Parathyroid adenoma (tissue), 2 donors: ENCODE measurements at regions not wholly inside any gene's neighbourhood (a gene's known extent, or its start where the extent isn't known, plus 50 kb on each side); places are given as distances from the start of the nearest gene placed in this dataset.
"Not testable (repeated sequence)": the region's sequence is repeated elsewhere in the genome, so short reads cannot be mapped to it uniquely, and the experiment has no call there.

Source experiments
- H2AFZ ChIP-seq: fragments of 300-600 bp; sonication (generic); one replicate; pipeline ENCODE4 v1.7.0; 2017; ENCODE audit warnings: antibody characterized with exemption, mild to moderate bottlenecking
- H3K27ac ChIP-seq: fragments of 300-600 bp; sonication (generic); one replicate; pipeline ENCODE4 v1.7.0; 2017
- H3K27me3 ChIP-seq: fragments of 300-600 bp; sonication (generic); one replicate; pipeline ENCODE4 v1.7.0; 2017; ENCODE audit warnings: low read length; ENCODE audit not compliant: control insufficient read depth, insufficient read depth
- H3K36me3 ChIP-seq: fragments of 300-600 bp; sonication (generic); one replicate; pipeline ENCODE4 v1.7.0; 2017; ENCODE audit warnings: low read length; ENCODE audit not compliant: control insufficient read depth, insufficient read depth
- H3K4me1 ChIP-seq: fragments of 300-600 bp; sonication (generic); one replicate; pipeline ENCODE4 v1.7.0; 2017; ENCODE audit warnings: control low read depth
- H3K4me2 ChIP-seq: fragments of 300-600 bp; sonication (generic); one replicate; pipeline ENCODE4 v1.7.0; 2017; ENCODE audit warnings: low read length
- H3K4me3 ChIP-seq: fragments of 300-600 bp; sonication (generic); one replicate; pipeline ENCODE4 v1.7.0; 2017; ENCODE audit warnings: low read depth, low read length
- H3K79me2 ChIP-seq: fragments of 300-600 bp; sonication (generic); one replicate; pipeline ENCODE4 v1.7.0; 2017; ENCODE audit warnings: control low read depth
- H3K9ac ChIP-seq: fragments of 300-600 bp; sonication (generic); one replicate; pipeline ENCODE4 v1.7.0; 2017; ENCODE audit warnings: mild to moderate bottlenecking
- H3K9me3 ChIP-seq: fragments of 300-600 bp; sonication (generic); one replicate; pipeline ENCODE4 v1.7.0; 2017; ENCODE audit warnings: low read length; ENCODE audit not compliant: control insufficient read depth
- TF ChIP-seq, protein P1 (sequence below): fragments of 300-600 bp; sonication (generic); IDR thresholded peaks from one replicate; pipeline ENCODE4 v1.7.0; 2017; ENCODE audit warnings: antibody characterized with exemption, mild to moderate bottlenecking
- donor health status: primary hyperparathyroidism.

- Histone ChIP-seq H3K27ac (no peak overlapping the region), H2AFZ (no peak overlapping the region), H3K9me3 (no peaks in the 10 kb centered on the region), H3K4me2 (no peak overlapping the region), H3K4me3 (no peak overlapping the region), H3K36me3 (no peaks in the 10 kb centered on the region), H3K79me2 (no peaks in the 10 kb centered on the region), H3K4me1 (no peaks in the 10 kb centered on the region), H3K27me3 (no peaks in the 10 kb centered on the region), H3K9ac (no peak overlapping the region)
- TF ChIP-seq, protein P1, sequence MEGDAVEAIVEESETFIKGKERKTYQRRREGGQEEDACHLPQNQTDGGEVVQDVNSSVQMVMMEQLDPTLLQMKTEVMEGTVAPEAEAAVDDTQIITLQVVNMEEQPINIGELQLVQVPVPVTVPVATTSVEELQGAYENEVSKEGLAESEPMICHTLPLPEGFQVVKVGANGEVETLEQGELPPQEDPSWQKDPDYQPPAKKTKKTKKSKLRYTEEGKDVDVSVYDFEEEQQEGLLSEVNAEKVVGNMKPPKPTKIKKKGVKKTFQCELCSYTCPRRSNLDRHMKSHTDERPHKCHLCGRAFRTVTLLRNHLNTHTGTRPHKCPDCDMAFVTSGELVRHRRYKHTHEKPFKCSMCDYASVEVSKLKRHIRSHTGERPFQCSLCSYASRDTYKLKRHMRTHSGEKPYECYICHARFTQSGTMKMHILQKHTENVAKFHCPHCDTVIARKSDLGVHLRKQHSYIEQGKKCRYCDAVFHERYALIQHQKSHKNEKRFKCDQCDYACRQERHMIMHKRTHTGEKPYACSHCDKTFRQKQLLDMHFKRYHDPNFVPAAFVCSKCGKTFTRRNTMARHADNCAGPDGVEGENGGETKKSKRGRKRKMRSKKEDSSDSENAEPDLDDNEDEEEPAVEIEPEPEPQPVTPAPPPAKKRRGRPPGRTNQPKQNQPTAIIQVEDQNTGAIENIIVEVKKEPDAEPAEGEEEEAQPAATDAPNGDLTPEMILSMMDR: no peak
Measured at GRCh38 chr18:8525692-8526091, 83.5 kb upstream of the RAB12 start.

DNA sequence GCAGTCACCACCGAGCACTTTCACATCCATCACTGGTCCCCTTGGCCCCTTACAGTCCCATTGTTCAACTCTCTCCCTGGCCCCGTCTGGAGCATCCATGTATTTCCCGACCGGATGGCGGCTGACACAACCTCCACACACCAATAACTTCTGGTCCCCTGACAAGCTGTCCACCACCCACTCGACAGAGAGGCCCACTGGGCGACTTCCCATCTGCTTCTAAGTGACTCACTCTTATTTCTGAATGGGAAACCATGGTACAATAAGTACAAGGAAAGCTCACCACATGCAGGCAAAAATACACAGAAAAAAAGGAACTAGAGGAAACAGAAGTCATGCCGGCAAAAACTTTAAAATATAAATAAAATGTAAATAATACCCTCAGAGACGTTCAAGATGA lies 82.9 kb upstream of the RAB12 start:
- Histone ChIP-seq H3K4me3 (no peak overlapping the region), H3K4me1 (no peaks in the 10 kb centered on the region), H3K27ac (no peak overlapping the region), H3K9ac (no peak overlapping the region), H3K79me2 (no peaks in the 10 kb centered on the region), H3K36me3 (no peaks in the 10 kb centered on the region), H3K4me2 (no peak overlapping the region), H3K9me3 (peaks cover under 1% of the 10 kb centered on the region), H3K27me3 (no peaks in the 10 kb centered on the region), H2AFZ (no peak overlapping the region)
- TF ChIP-seq, protein P1: no peak

GRCh38 chr18:8529609-8530008 lies 79.6 kb upstream of the RAB12 start:
- peaks cover 6% of the 10 kb centered on the region for H3K9me3 ChIP-seq
- H3K4me3 ChIP-seq: no peak overlapping the region
- no peaks in the 10 kb centered on the region for H3K4me1 ChIP-seq
- H3K9ac ChIP-seq: no peak overlapping the region
- H2AFZ ChIP-seq: no peak overlapping the region
- no peaks in the 10 kb centered on the region for H3K36me3 ChIP-seq
- H3K27me3 ChIP-seq: no peaks in the 10 kb centered on the region
- TF ChIP-seq, protein P1: no peak
- no peak overlapping the region for H3K4me2 ChIP-seq
- H3K27ac ChIP-seq: no peak overlapping the region
- H3K79me2 ChIP-seq: no peaks in the 10 kb centered on the region

DNA sequence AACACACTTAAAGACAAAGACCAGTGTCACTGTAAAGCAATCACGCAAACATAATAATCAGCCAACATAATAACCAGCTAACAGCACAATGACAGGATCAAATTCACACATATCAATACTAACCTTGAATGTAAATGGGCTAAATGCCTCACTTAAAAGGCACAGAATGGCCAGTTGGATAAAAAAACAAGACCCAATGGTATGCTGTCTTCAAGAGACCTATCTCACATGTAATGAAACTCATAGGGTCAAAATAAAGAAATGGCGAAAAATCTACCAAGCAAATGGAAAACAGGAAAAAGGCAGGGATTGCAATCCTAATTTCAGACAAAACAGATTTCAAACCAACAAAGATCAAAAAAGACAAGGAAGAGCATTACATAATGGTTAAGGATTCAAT lies 78.2 kb upstream of the RAB12 start:
- H3K79me2 ChIP-seq, H3K9ac ChIP-seq, H3K4me2 ChIP-seq, H2AFZ ChIP-seq, H3K4me3 ChIP-seq, H3K4me1 ChIP-seq, H3K9me3 ChIP-seq, H3K27ac ChIP-seq, H3K27me3 ChIP-seq, H3K36me3 ChIP-seq: not testable (repeated sequence)

GRCh38 chr18:8536231-8536630 lies 73.0 kb upstream of the RAB12 start:
- Histone ChIP-seq H3K36me3 (no peaks in the 10 kb centered on the region), H3K27ac (no peak overlapping the region), H3K9ac (no peak overlapping the region), H2AFZ (no peak overlapping the region), H3K79me2 (no peaks in the 10 kb centered on the region), H3K9me3 (peaks cover 6% of the 10 kb centered on the region), H3K27me3 (no peaks in the 10 kb centered on the region), H3K4me2 (no peak overlapping the region), H3K4me3 (no peak overlapping the region), H3K4me1 (no peaks in the 10 kb centered on the region)
- TF ChIP-seq, protein P1: no peak
